K562 (cell line): ENCODE measurements at regions not wholly inside any gene's neighbourhood (a gene's known extent, or its start where the extent isn't known, plus 50 kb on each side); places are given as distances from the start of the nearest gene placed in this dataset.

Source experiments
- ATAC-seq: fragments of 200-7000 bp; cut with Tn5 transposase; 3 replicates; pipeline ENCODE4 v1.9.1; 2020; ENCODE audit warnings: moderate library complexity
- BruUV-seq: library from RNA; stranded (reverse); fragments of 400-500 nt; replicated peaks from 2 replicates; lab custom pipeline; 2021; lab: Mats Ljungman, UMichigan
- CTCF ChIA-PET: fragments of 300-600 bp; formaldehyde crosslinking; extraction: SDS; loops from one replicate; lab custom pipeline; 2021; ENCODE audit warnings: low intra/inter-chr PET ratio; lab: Yijun Ruan, JAX
- POLR2A ChIA-PET: fragments of 300-600, 350-650 bp; sonication (Branson Sonifier 250); formaldehyde crosslinking; extraction: SDS; loops from one replicate; lab custom pipeline; 2021; ENCODE audit warnings: antibody characterized with exemption, inconsistent platforms; lab: Yijun Ruan, JAX
- DNase-seq, 4 experiments: peaks; one replicate each; pipeline versions ENCODE4 v3.0.0 to v3.0.0-alpha.2; 2011 to 2018; ENCODE audit warnings: low spot score in 3 of 4, mixed read lengths in 3 of 4; ENCODE audit errors: extremely low read depth in 1 of 4
- FAIRE-seq: peaks from 2 replicates; lab custom pipeline; 2011; peaks lifted over from hg19 to GRCh38; lab: Jason Lieb, UNC
- H2AFZ ChIP-seq: 2 replicates; pipeline ENCODE4 v1.6.0; 2011; ENCODE audit warnings: low read depth, low read length, control low read depth, inconsistent platforms
- H3K27ac ChIP-seq: fragments of 200-600 bp; 3 replicates; pipeline ENCODE4 v1.8.0; 2011; ENCODE audit warnings: low read depth, mild to moderate bottlenecking, control low read depth, inconsistent platforms, low read length, moderate library complexity, mixed read lengths; ENCODE audit errors: extremely low read depth
- H3K27me3 ChIP-seq, 2 experiments: fragments of 300-600 bp in 1 of 2; 2 replicates in 1 of 2; 3 replicates in 1 of 2; pipeline versions ENCODE4 v1.6.0 to v1.8.0; 2011; ENCODE audit warnings: inconsistent platforms in 2 of 2, low read length in 2 of 2, mild to moderate bottlenecking in 1 of 2, mixed read lengths in 1 of 2, moderate library complexity in 1 of 2; ENCODE audit not compliant: control insufficient read depth in 2 of 2, insufficient read depth in 2 of 2
- H3K36me3 ChIP-seq: fragments of 300-600 bp; 3 replicates; pipeline ENCODE4 v1.8.0; 2011; ENCODE audit warnings: mild to moderate bottlenecking, low read length, inconsistent platforms; ENCODE audit not compliant: control insufficient read depth, insufficient read depth
- H3K4me1 ChIP-seq, 2 experiments: fragments of 200-600 bp in 1 of 2; replicated peaks in 1 of 2; 2 replicates in 1 of 2; 3 replicates in 1 of 2; pipeline versions ENCODE4 v1.5.1 to v1.8.0; 2011; ENCODE audit warnings: inconsistent platforms in 2 of 2, low read length in 2 of 2, mild to moderate bottlenecking in 1 of 2, mixed read lengths in 1 of 2, moderate library complexity in 1 of 2; ENCODE audit not compliant: control insufficient read depth in 2 of 2, insufficient read depth in 2 of 2
- H3K4me2 ChIP-seq: 2 replicates; pipeline ENCODE4 v1.6.1; 2011; ENCODE audit warnings: low read length, control low read depth, inconsistent platforms, mixed read lengths; ENCODE audit not compliant: insufficient read depth
- H3K4me3 ChIP-seq: fragments of 200-600 bp; sonication (generic), shearing (Covaris generic); 2 replicates; pipeline ENCODE4 v1.5.1; 2016; ENCODE audit warnings: control low read depth, inconsistent platforms
- H3K79me2 ChIP-seq: fragments of 200-600 bp; 3 replicates; pipeline ENCODE4 v1.8.0; 2011; ENCODE audit warnings: low read length, inconsistent platforms; ENCODE audit not compliant: control insufficient read depth, insufficient read depth
- H3K9ac ChIP-seq, 2 experiments: 2 replicates each; pipeline versions ENCODE4 v1.6.0 to v1.6.1; 2011; ENCODE audit warnings: low read depth in 2 of 2, low read length in 2 of 2, control low read depth in 1 of 2, inconsistent platforms in 1 of 2, mild to moderate bottlenecking in 1 of 2, mixed read lengths in 1 of 2; ENCODE audit not compliant: insufficient read depth in 1 of 2
- H3K9me1 ChIP-seq: one replicate; pipeline ENCODE4 v1.6.0; 2011; ENCODE audit warnings: inconsistent platforms, mild to moderate bottlenecking, low read length, moderate library complexity; ENCODE audit not compliant: control insufficient read depth, insufficient read depth
- H3K9me3 ChIP-seq: replicated peaks from 2 replicates; pipeline ENCODE4 v1.5.1; 2011; ENCODE audit warnings: low read depth, low read length, inconsistent platforms; ENCODE audit not compliant: control insufficient read depth, insufficient read depth
- H4K20me1 ChIP-seq: replicated peaks from 2 replicates; pipeline ENCODE4 v1.6.1; 2011; ENCODE audit warnings: low read length, inconsistent platforms, mixed read lengths; ENCODE audit not compliant: control insufficient read depth, insufficient read depth
- ARHGAP35 ChIP-seq: fragments of 450-650 bp; IDR thresholded peaks from 2 replicates; pipeline ENCODE4 v1.6.1; 2018; ENCODE audit not compliant: partially characterized antibody
- ATF1 ChIP-seq, 2 experiments: fragments of 450-650 bp in 1 of 2; IDR thresholded peaks; 2 replicates each; pipeline ENCODE4 v1.6.1; 2016; ENCODE audit warnings: missing compliant biosample characterization in 1 of 2, missing genetic modification characterization in 1 of 2
- ELF2 ChIP-seq: fragments of 250-450 bp; sonication (Bioruptor Pico); IDR thresholded peaks from 2 replicates; pipeline ENCODE4 v1.5.0; 2021; ENCODE audit warnings: mild to moderate bottlenecking
- JUND ChIP-seq, 2 experiments: IDR thresholded peaks; 2 replicates in 1 of 2; 3 replicates in 1 of 2; pipeline ENCODE4 v1.6.1; 2011; ENCODE audit warnings: borderline replicate concordance in 2 of 2, low read depth in 2 of 2, low read length in 2 of 2, improper control_type of control experiment in 1 of 2, missing biosample characterization in 1 of 2, missing genetic modification characterization in 1 of 2, missing genetic modification reagents in 1 of 2
- NFE2L1 ChIP-seq: fragments of 450-650 bp; IDR thresholded peaks from 2 replicates; pipeline ENCODE4 v1.6.1; 2016; ENCODE audit warnings: missing genetic modification characterization, low read depth, mild to moderate bottlenecking, missing compliant biosample characterization, moderate library complexity, borderline replicate concordance
- RERE ChIP-seq: sonication (generic); formaldehyde crosslinking; IDR thresholded peaks from 2 replicates; pipeline ENCODE4 v1.8.0; 2023; ENCODE audit warnings: missing genetic modification reagents, mild to moderate bottlenecking, borderline replicate concordance
- TAF9B ChIP-seq: fragments of 450-650 bp; IDR thresholded peaks from 2 replicates; pipeline ENCODE4 v1.6.1; 2018; ENCODE audit warnings: mild to moderate bottlenecking; ENCODE audit not compliant: partially characterized antibody
- ZBED1 ChIP-seq: IDR thresholded peaks from 2 replicates; pipeline ENCODE4 v1.6.1; 2014
- ZNF134 ChIP-seq: fragments of 250-450 bp; sonication (Bioruptor Pico); conservative IDR thresholded peaks from 2 replicates; pipeline ENCODE4 v1.4.0; 2020
- ZNF3 ChIP-seq: fragments of 250-450 bp; sonication (Bioruptor Pico); IDR thresholded peaks from 2 replicates; pipeline ENCODE4 v1.5.0; 2021; ENCODE audit warnings: mild to moderate bottlenecking, moderate library complexity
- WGBS: fragments of 100-300 bp; shearing (Covaris generic); methylation state at CpG from one replicate; pipeline ENCODE4 v1.1.6; 2016; ENCODE audit warnings: low coverage, mixed read lengths; ENCODE audit not compliant: insufficient coverage; ENCODE audit errors: missing lambda C conversion rate; 5-methylcytosine and 5-hydroxymethylcytosine counted together
- in situ Hi-C: fragments of 300-500 bp; cut with MboI; formaldehyde crosslinking; loops from 4 replicates; pipeline ENCODE4 v1.15.0; 2018; ENCODE audit warnings: inconsistent platforms, mixed read lengths
- intact Hi-C: fragments of 100-400 bp; cut with micrococcal nuclease; formaldehyde crosslinking; loops from 2 replicates; pipeline ENCODE4 v1.14.2; 2022
- TF ChIP-seq, protein P1 (sequence below): fragments of 250-450 bp; sonication (Bioruptor Pico); IDR thresholded peaks from 2 replicates; pipeline ENCODE4 v1.5.0; 2021
- TF ChIP-seq, protein P2 (sequence below): fragments of 450-650 bp; IDR thresholded peaks from 2 replicates; pipeline ENCODE4 v1.7.0; 2016; ENCODE audit warnings: borderline replicate concordance

DNA sequence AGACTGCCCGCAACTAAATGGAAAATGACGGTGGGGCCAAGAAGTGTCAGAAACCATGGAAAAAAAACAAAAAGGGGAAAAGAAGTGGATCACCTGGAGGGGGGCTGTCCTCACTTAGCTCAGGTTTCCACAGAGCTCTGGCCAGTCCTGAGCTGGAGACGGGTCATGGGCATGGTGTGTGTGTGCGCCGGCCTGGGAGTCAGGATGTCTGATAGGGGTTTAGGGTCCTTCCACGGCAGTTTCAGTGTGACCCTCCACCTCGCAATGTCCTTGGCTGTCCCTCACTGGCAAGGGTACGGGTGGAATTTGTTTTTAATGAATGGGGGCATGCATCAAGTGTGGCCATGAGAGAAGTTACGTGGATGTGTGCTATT is 133.2 kb upstream of the MEIS1 start (continued):
- TF ChIP-seq, protein P1, sequence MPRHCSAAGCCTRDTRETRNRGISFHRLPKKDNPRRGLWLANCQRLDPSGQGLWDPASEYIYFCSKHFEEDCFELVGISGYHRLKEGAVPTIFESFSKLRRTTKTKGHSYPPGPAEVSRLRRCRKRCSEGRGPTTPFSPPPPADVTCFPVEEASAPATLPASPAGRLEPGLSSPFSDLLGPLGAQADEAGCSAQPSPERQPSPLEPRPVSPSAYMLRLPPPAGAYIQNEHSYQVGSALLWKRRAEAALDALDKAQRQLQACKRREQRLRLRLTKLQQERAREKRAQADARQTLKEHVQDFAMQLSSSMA: no peak
- no peak for TF ChIP-seq NFE2L1 (tag)
- TF ChIP-seq, all 486 proteins: peak for 0

DNA sequence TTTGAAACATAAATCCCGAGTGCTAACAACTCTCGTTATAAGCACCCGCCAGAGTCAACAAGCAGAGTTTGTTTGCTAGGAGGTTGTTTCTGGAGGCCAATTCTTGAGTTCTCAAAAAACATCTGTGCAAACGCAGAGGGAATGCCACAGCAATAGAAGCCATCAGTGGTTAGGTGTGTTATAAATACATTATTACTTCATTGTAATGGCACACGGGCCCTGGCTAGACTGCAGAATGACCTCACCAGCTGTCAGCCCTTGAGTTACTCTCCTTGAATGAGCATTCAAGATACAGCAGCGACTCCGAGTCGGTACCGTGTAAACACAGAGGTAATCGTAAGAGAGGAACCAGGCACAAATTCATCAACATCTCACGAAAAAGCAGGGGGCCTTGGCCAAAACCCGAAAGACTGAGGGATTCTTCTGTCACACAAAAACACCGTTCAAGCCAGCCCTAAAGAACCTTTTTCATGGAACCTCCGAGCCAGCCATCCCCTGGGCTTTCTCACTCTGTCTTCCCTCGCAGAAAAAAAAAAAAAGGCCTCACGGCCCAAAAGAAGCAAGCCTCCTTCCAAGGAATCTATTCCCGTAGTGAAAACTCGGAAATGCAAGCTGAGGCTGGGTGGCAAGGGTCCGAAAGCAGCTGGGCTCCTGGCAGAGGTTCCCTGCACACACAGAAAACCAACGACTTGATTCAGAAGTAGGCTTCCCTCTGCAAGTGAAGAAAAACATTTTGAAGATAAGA is 133.7 kb upstream of the MEIS1 start:
- WGBS: 1% methylated on average over 16 of the region's 20 CpGs
- BruUV-seq: no TSS peak
- intact Hi-C loops: no loop called here
- no peak for TF ChIP-seq ATF1 (CRISPR knock-in tag; IDR thresholded peaks at IDR 0.05)
- TF ChIP-seq ATF1 (tag; IDR thresholded peaks at IDR 0.05): no peak
- no peak for TF ChIP-seq ELF2 (CRISPR knock-in tag)
- no peak for TF ChIP-seq TAF9B
- TF ChIP-seq ZNF3 (CRISPR knock-in tag): no peak
- TF ChIP-seq, protein P2, sequence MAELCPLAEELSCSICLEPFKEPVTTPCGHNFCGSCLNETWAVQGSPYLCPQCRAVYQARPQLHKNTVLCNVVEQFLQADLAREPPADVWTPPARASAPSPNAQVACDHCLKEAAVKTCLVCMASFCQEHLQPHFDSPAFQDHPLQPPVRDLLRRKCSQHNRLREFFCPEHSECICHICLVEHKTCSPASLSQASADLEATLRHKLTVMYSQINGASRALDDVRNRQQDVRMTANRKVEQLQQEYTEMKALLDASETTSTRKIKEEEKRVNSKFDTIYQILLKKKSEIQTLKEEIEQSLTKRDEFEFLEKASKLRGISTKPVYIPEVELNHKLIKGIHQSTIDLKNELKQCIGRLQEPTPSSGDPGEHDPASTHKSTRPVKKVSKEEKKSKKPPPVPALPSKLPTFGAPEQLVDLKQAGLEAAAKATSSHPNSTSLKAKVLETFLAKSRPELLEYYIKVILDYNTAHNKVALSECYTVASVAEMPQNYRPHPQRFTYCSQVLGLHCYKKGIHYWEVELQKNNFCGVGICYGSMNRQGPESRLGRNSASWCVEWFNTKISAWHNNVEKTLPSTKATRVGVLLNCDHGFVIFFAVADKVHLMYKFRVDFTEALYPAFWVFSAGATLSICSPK: no peak
- no peak for TF ChIP-seq ZBED1
- no peak for TF ChIP-seq ARHGAP35
- TF ChIP-seq ZNF134 (CRISPR knock-in tag): no peak
- TF ChIP-seq JUND (IDR thresholded peaks at IDR 0.05; ENCODE audit: borderline replicate concordance, low read depth, low read length): no peak
- no peak for TF ChIP-seq JUND (tag; IDR thresholded peaks at IDR 0.05; ENCODE audit: borderline replicate concordance, low read depth, low read length)
- no peak for TF ChIP-seq RERE

More for the DNA sequence above, 133.7 kb upstream of the MEIS1 start:
- Histone ChIP-seq H3K36me3 (no peaks in the 10 kb centered on the region), H3K27ac (no peak overlapping the region), H3K9me1 (no peaks in the 10 kb centered on the region), H3K4me1 (no peaks in the 10 kb centered on the region), H3K9me3 (no peaks in the 10 kb centered on the region), H3K79me2 (no peaks in the 10 kb centered on the region), H3K27me3 (peaks cover 0 to 25% of the 10 kb centered on the region in 2 experiments; a peak in 2 of 5 replicates), H3K4me3 (no peak overlapping the region), H4K20me1 (no peaks in the 10 kb centered on the region), H2AFZ (no peak overlapping the region), H3K9ac (no peak overlapping the region), H3K4me2 (no peak overlapping the region)
- DNase-seq (no peak), FAIRE-seq (no peak), ATAC-seq (no peak)
- POLR2A ChIA-PET: no interaction called here
- CTCF ChIA-PET: no interaction called here
- in situ Hi-C loops: no loop called here
